ENCODE measurements at regions not wholly inside any gene's neighbourhood (a gene's known extent, or its start where the extent isn't known, plus 50 kb on each side); places are given as distances from the start of the nearest gene placed in this dataset.

GRCh38 chr3:150149651-150150051 lies 179.0 kb upstream of the PFN2 start:
- H3K4me2 ChIP-seq (ENCODE audit: unreplicated experiment): peak overlapping the region; percentile 20

GRCh38 chr3:150148227-150148626 lies 177.5 kb upstream of the PFN2 start:
- peak overlapping the region; percentile 49; the same call in 1 of the 2 replicates for H2AFZ ChIP-seq
- no peaks in the 10 kb centered on the region for H4K20me1 ChIP-seq (ENCODE audit: insufficient read depth)
- H3K36me3 ChIP-seq (ENCODE audit: low read depth): no peaks in the 10 kb centered on the region
- no peaks in the 10 kb centered on the region for H3K9me3 ChIP-seq (ENCODE audit: low read depth)
- peak overlapping the region; percentile 90 for H3K27ac ChIP-seq
- no peak for TF ChIP-seq EZH2phosphoT487 (IDR thresholded peaks at IDR 0.05; ENCODE audit: insufficient read depth, low read depth)
- TF ChIP-seq EZH2 (IDR thresholded peaks at IDR 0.05; ENCODE audit: insufficient read depth, poor library complexity, severe bottlenecking): no peak
- peaks cover 34% of the 10 kb centered on the region for H3F3A ChIP-seq (ENCODE audit: insufficient read depth)
- peak overlapping the region; percentile 64; the same call in 1 of the 2 replicates for H3K9ac ChIP-seq
- no peaks in the 10 kb centered on the region for H3K27me3 ChIP-seq (replicated peaks; ENCODE audit: insufficient read depth)
- no peaks in the 10 kb centered on the region for H3K9me2 ChIP-seq (ENCODE audit: insufficient read depth)
- peaks cover 39% of the 10 kb centered on the region for H3K4me1 ChIP-seq (ENCODE audit: insufficient read depth)
- H3K4me3 ChIP-seq: no peak overlapping the region
- H3K79me2 ChIP-seq (ENCODE audit: insufficient read depth): no peaks in the 10 kb centered on the region
- WGBS, 2 experiments (ENCODE audit: low coverage in 1 of 2, low lambda C conversion rate in 2 of 2, missing lambda C conversion rate in 2 of 2): 86 to 90% methylated on average over 5 of the region's 5 CpGs
- in situ Hi-C loops (cut with MboI): no loop called here
- DNase-seq: no peak
- peak overlapping the region; percentile 85 for H3K4me2 ChIP-seq (ENCODE audit: unreplicated experiment)

More at GRCh38 chr3:150149651-150150051, 179.0 kb upstream of the PFN2 start:
- peak; percentile 97 for DNase-seq
- Histone ChIP-seq H3K9me2 (ENCODE audit: insufficient read depth) (no peaks in the 10 kb centered on the region), H4K20me1 (ENCODE audit: insufficient read depth) (no peaks in the 10 kb centered on the region), H3K27ac (peak overlapping the region; percentile 68), H3K36me3 (ENCODE audit: low read depth) (no peaks in the 10 kb centered on the region), H3K4me3 (no peak overlapping the region), H3K27me3 (replicated peaks; ENCODE audit: insufficient read depth) (no peaks in the 10 kb centered on the region), H2AFZ (no peak overlapping the region), H3K9me3 (ENCODE audit: low read depth) (no peaks in the 10 kb centered on the region), H3F3A (ENCODE audit: insufficient read depth) (peaks cover 34% of the 10 kb centered on the region), H3K79me2 (ENCODE audit: insufficient read depth) (no peaks in the 10 kb centered on the region), H3K4me1 (ENCODE audit: insufficient read depth) (peaks cover 39% of the 10 kb centered on the region), H3K9ac (peak overlapping the region; percentile 2; the same call in 1 of the 2 replicates)
- TF ChIP-seq EZH2 (IDR thresholded peaks at IDR 0.05; ENCODE audit: insufficient read depth, poor library complexity, severe bottlenecking) (no peak), EZH2phosphoT487 (IDR thresholded peaks at IDR 0.05; ENCODE audit: insufficient read depth, low read depth) (no peak)
- in situ Hi-C loops (cut with MboI): no loop called here
- 0 to 6% methylated on average over 1 of the region's 1 CpG for WGBS, 2 experiments (ENCODE audit: low coverage in 1 of 2, low lambda C conversion rate in 2 of 2, missing lambda C conversion rate in 2 of 2)

GRCh38 chr3:150147776-150148175 lies 177.1 kb upstream of the PFN2 start:
- Histone ChIP-seq H3K27ac (peak overlapping the region; percentile 90), H3K4me1 (ENCODE audit: insufficient read depth) (peaks cover 39% of the 10 kb centered on the region), H4K20me1 (ENCODE audit: insufficient read depth) (no peaks in the 10 kb centered on the region), H2AFZ (peak overlapping the region; percentile 49), H3K9me3 (ENCODE audit: low read depth) (no peaks in the 10 kb centered on the region), H3K27me3 (replicated peaks; ENCODE audit: insufficient read depth) (no peaks in the 10 kb centered on the region), H3K9me2 (ENCODE audit: insufficient read depth) (no peaks in the 10 kb centered on the region), H3K36me3 (ENCODE audit: low read depth) (no peaks in the 10 kb centered on the region), H3K9ac (peak overlapping the region; percentile 64), H3K4me2 (ENCODE audit: unreplicated experiment) (peak overlapping the region; percentile 85), H3K4me3 (peak overlapping the region; percentile 46; the same call in 1 of the 2 replicates), H3F3A (ENCODE audit: insufficient read depth) (peaks cover 34% of the 10 kb centered on the region), H3K79me2 (ENCODE audit: insufficient read depth) (no peaks in the 10 kb centered on the region)
- WGBS, 2 experiments (ENCODE audit: low coverage in 1 of 2, low lambda C conversion rate in 2 of 2, missing lambda C conversion rate in 2 of 2): 78 to 80% methylated on average over 5 of the region's 5 CpGs
- no peak for TF ChIP-seq EZH2 (IDR thresholded peaks at IDR 0.05; ENCODE audit: insufficient read depth, poor library complexity, severe bottlenecking)
- no peak for TF ChIP-seq EZH2phosphoT487 (IDR thresholded peaks at IDR 0.05; ENCODE audit: insufficient read depth, low read depth)
- peak; percentile 38 for DNase-seq
- in situ Hi-C loops (cut with MboI): no loop called here

GRCh38 chr3:150146991-150147761 lies 176.5 kb upstream of the PFN2 start:
- Histone ChIP-seq H3K9me3 (ENCODE audit: low read depth) (no peaks in the 10 kb centered on the region), H3K27me3 (replicated peaks; ENCODE audit: insufficient read depth) (no peaks in the 10 kb centered on the region), H4K20me1 (ENCODE audit: insufficient read depth) (no peaks in the 10 kb centered on the region), H3K9me2 (ENCODE audit: insufficient read depth) (no peaks in the 10 kb centered on the region), H3K4me1 (ENCODE audit: insufficient read depth) (peaks cover 39% of the 10 kb centered on the region), H3K27ac (peak overlapping the region; percentile 90), H3K36me3 (ENCODE audit: low read depth) (no peaks in the 10 kb centered on the region), H3K79me2 (ENCODE audit: insufficient read depth) (no peaks in the 10 kb centered on the region), H3K9ac (peak overlapping the region; percentile 64), H3K4me3 (peak overlapping the region; percentile 46; the same call in 1 of the 2 replicates), H3K4me2 (ENCODE audit: unreplicated experiment) (peak overlapping the region; percentile 85), H3F3A (ENCODE audit: insufficient read depth) (peaks cover 34% of the 10 kb centered on the region), H2AFZ (peak overlapping the region; percentile 49)
- TF ChIP-seq EZH2phosphoT487 (IDR thresholded peaks at IDR 0.05; ENCODE audit: insufficient read depth, low read depth) (no peak), EZH2 (IDR thresholded peaks at IDR 0.05; ENCODE audit: insufficient read depth, poor library complexity, severe bottlenecking) (no peak)
- in situ Hi-C loops (cut with MboI): no loop called here
- 71 to 73% methylated on average over 10 of the region's 10 CpGs for WGBS, 2 experiments (ENCODE audit: low coverage in 1 of 2, low lambda C conversion rate in 2 of 2, missing lambda C conversion rate in 2 of 2)
- peak; percentile 96 for DNase-seq
